Peyer's patch (tissue), 4 donors: ENCODE measurements at regions not wholly inside any gene's neighbourhood (a gene's known extent, or its start where the extent isn't known, plus 50 kb on each side); places are given as distances from the start of the nearest gene placed in this dataset.

Experiments used
- DNase-seq, 3 donors: peaks; one replicate each; pipeline ENCODE4 v3.0.0-alpha.2; 2017 to 2019
- H3K27ac ChIP-seq, 4 donors: fragments of 200-600 bp; sonication (generic); one replicate each; pipeline ENCODE4 v1.5.1; 2016 to 2019
- H3K27me3 ChIP-seq, 2 donors: fragments of 200-600 bp; sonication (generic); one replicate each; pipeline ENCODE4 v1.5.1; 2019
- H3K36me3 ChIP-seq, 3 donors: fragments of 200-600 bp; sonication (generic); one replicate each; pipeline ENCODE4 v1.5.1; 2016 to 2019
- H3K4me1 ChIP-seq, 4 donors: fragments of 200-600 bp; sonication (generic); one replicate each; pipeline ENCODE4 v1.5.1; 2016 to 2019
- H3K4me3 ChIP-seq, 4 donors: fragments of 200-600 bp; sonication (generic); 1 replicate in 3 of 4; 2 replicates in 1 of 4; pipeline ENCODE4 v1.5.1; 2016 to 2019; ENCODE audit warnings: mild to moderate bottlenecking in 1 of 4
- H3K9me3 ChIP-seq, 4 donors: fragments of 200-600 bp; sonication (generic); one replicate each; pipeline ENCODE4 v1.5.1; 2016 to 2019; ENCODE audit warnings: mild to moderate bottlenecking in 1 of 4
- CTCF ChIP-seq, 6 experiments: fragments of 450-650 bp in 4 of 6; fragments of 200-600 bp in 2 of 6; sonication (generic) in 1 of 6; IDR thresholded peaks; one replicate each; pipeline ENCODE4 v1.5.1; 2017 to 2019; ENCODE audit warnings: antibody characterized with exemption in 6 of 6, mild to moderate bottlenecking in 3 of 6, moderate library complexity in 1 of 6
- POLR2A ChIP-seq, 2 donors: fragments of 450-650 bp; IDR thresholded peaks; one replicate each; pipeline ENCODE4 v1.5.1; 2017; ENCODE audit warnings: antibody characterized with exemption in 2 of 2, mild to moderate bottlenecking in 2 of 2, moderate library complexity in 2 of 2

GRCh38 chr18:73691118-73691517, 456.5 kb downstream of the FBXO15 start:
- Histone ChIP-seq H3K27ac (no peak overlapping the region), H3K4me3 (no peak overlapping the region), H3K27me3 (no peaks in the 10 kb centered on the region), H3K4me1 (no peaks in the 10 kb centered on the region), H3K9me3 (no peaks in the 10 kb centered on the region), H3K36me3 (no peaks in the 10 kb centered on the region)
- no peak for TF ChIP-seq CTCF (IDR thresholded peaks at IDR 0.05)
- no peak for TF ChIP-seq POLR2A (IDR thresholded peaks at IDR 0.05)
- no peak for DNase-seq

- no peaks in the 10 kb centered on the region for H3K36me3 ChIP-seq
- DNase-seq: no peak
- no peaks in the 10 kb centered on the region for H3K27me3 ChIP-seq
- H3K9me3 ChIP-seq: no peaks in the 10 kb centered on the region
- H3K4me3 ChIP-seq: no peak overlapping the region
- no peak overlapping the region for H3K27ac ChIP-seq
- no peaks in the 10 kb centered on the region for H3K4me1 ChIP-seq
- no peak for TF ChIP-seq CTCF (IDR thresholded peaks at IDR 0.05)
- TF ChIP-seq POLR2A (IDR thresholded peaks at IDR 0.05): no peak
These were observed 457.4 kb downstream of the FBXO15 start for GRCh38 chr18:73690222-73690621.

GRCh38 chr18:73688851-73689711, 458.6 kb downstream of the FBXO15 start:
- Histone ChIP-seq H3K4me3 (no peak overlapping the region), H3K9me3 (no peaks in the 10 kb centered on the region), H3K4me1 (no peaks in the 10 kb centered on the region), H3K36me3 (no peaks in the 10 kb centered on the region), H3K27me3 (no peaks in the 10 kb centered on the region), H3K27ac (no peak overlapping the region)
- TF ChIP-seq CTCF (IDR thresholded peaks at IDR 0.05): no peak
- no peak for TF ChIP-seq POLR2A (IDR thresholded peaks at IDR 0.05)
- no peak for DNase-seq

- H3K36me3 ChIP-seq: no peaks in the 10 kb centered on the region
- H3K4me1 ChIP-seq: no peaks in the 10 kb centered on the region
- no peaks in the 10 kb centered on the region for H3K9me3 ChIP-seq
- no peak for DNase-seq
- no peak overlapping the region for H3K4me3 ChIP-seq
- TF ChIP-seq POLR2A (IDR thresholded peaks at IDR 0.05) (no peak), CTCF (IDR thresholded peaks at IDR 0.05) (no peak)
- H3K27me3 ChIP-seq: no peaks in the 10 kb centered on the region
- no peak overlapping the region for H3K27ac ChIP-seq
These were observed 459.5 kb downstream of the FBXO15 start for GRCh38 chr18:73688161-73688560.

- no peak for DNase-seq
- Histone ChIP-seq H3K27ac (no peak overlapping the region), H3K36me3 (no peaks in the 10 kb centered on the region), H3K27me3 (no peaks in the 10 kb centered on the region), H3K9me3 (no peaks in the 10 kb centered on the region), H3K4me1 (no peaks in the 10 kb centered on the region), H3K4me3 (no peak overlapping the region)
- no peak for TF ChIP-seq CTCF (IDR thresholded peaks at IDR 0.05)
- no peak for TF ChIP-seq POLR2A (IDR thresholded peaks at IDR 0.05)
These were observed 463.0 kb downstream of the FBXO15 start for GRCh38 chr18:73684647-73685046.
